ENCODE measurements at regions not wholly inside any gene's neighbourhood (a gene's known extent, or its start where the extent isn't known, plus 50 kb on each side); places are given as distances from the start of the nearest gene placed in this dataset.

- TF ChIP-seq CTCF (IDR thresholded peaks at IDR 0.05) (no peak), POLR2A (IDR thresholded peaks at IDR 0.05) (no peak)
Measured at GRCh38 chr5:96058084-96058483, 96.4 kb upstream of the ELL2 start.
